Uterus (tissue), 2 donors: ENCODE measurements at regions not wholly inside any gene's neighbourhood (a gene's known extent, or its start where the extent isn't known, plus 50 kb on each side); places are given as distances from the start of the nearest gene placed in this dataset.

Source experiments
- CTCF ChIP-seq, 4 experiments: fragments of 200-600 bp in 2 of 4; fragments of 450-650 bp in 2 of 4; sonication (generic) in 2 of 4; IDR thresholded peaks; one replicate each; pipeline ENCODE4 v1.5.1; 2016 to 2019; ENCODE audit warnings: antibody characterized with exemption in 4 of 4, mild to moderate bottlenecking in 2 of 4, moderate library complexity in 1 of 4
- POLR2A ChIP-seq, 2 donors: fragments of 450-650 bp; IDR thresholded peaks; one replicate each; pipeline ENCODE4 v1.6.1; 2016; ENCODE audit warnings: antibody characterized with exemption in 2 of 2, mild to moderate bottlenecking in 1 of 2, moderate library complexity in 1 of 2

DNA sequence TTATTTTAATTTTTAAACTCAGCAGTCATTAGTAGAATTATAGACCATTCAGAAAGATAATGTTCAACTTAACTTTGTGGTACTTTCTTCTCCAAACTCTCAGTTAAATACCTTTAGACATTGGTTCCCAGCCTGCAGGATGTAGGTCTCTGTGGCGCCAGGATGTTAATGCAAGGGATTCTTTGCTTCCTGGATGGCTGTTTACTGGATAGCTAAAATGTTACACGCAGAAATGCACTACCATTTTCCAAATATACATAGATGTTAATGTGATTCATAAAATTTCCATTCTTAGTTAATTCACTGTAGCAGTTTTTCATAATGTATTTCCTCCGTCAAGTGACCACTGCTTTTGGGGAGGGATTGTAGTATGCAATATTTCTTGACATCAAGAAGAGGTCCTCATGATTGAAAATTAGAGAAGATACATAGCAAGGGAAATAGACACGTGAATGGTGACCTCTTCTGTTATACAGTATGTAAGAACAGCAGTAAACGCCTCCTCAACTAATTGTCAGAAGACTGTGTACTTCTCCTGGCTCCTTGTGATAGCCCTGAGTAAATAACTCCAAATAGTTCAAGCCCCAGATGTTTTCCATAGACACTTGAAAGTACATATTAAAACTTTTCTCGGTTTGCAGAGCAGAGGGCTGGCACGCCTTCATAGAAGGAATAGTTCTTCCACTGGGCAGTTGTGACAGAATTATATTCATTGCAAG, 128.8 kb downstream of the LCA5 start:
- TF ChIP-seq CTCF (IDR thresholded peaks at IDR 0.05) (no peak), POLR2A (IDR thresholded peaks at IDR 0.05) (no peak)
